SK-N-SH treated with all-trans-retinoic acid at 6 μM for 48 hours (cell line): ENCODE measurements at regions not wholly inside any gene's neighbourhood (a gene's known extent, or its start where the extent isn't known, plus 50 kb on each side); places are given as distances from the start of the nearest gene placed in this dataset.

Experiments used
- RARB ChIP-seq: fragments of 250-450 bp; sonication (Bioruptor Pico); IDR thresholded peaks from 2 replicates; pipeline ENCODE4 v1.8.0; 2021; ENCODE audit warnings: mild to moderate bottlenecking, moderate library complexity
- SNAI2 ChIP-seq: fragments of 250-450 bp; sonication (Bioruptor Pico); IDR thresholded peaks from 2 replicates; pipeline ENCODE4 v1.5.0; 2020; ENCODE audit warnings: mild to moderate bottlenecking, moderate library complexity
- ZC3H10 ChIP-seq: fragments of 250-450 bp; sonication (Bioruptor Pico); IDR thresholded peaks from 2 replicates; pipeline ENCODE4 v1.5.1; 2021; ENCODE audit warnings: mild to moderate bottlenecking, moderate library complexity
- ZFP30 ChIP-seq: fragments of 450-650 bp; formaldehyde crosslinking; IDR thresholded peaks from 2 replicates; pipeline ENCODE4 v1.5.0; 2022; ENCODE audit warnings: mild to moderate bottlenecking, moderate library complexity
- ZNF565 ChIP-seq: fragments of 450-650 bp; formaldehyde crosslinking; conservative IDR thresholded peaks from 2 replicates; pipeline ENCODE4 v1.5.0; 2020; ENCODE audit warnings: low read depth, mild to moderate bottlenecking, moderate library complexity
- ZNF8 ChIP-seq: fragments of 450-650 bp; formaldehyde crosslinking; IDR thresholded peaks from 2 replicates; pipeline ENCODE4 v1.5.0; 2020; ENCODE audit warnings: mild to moderate bottlenecking, moderate library complexity
- TF ChIP-seq, protein P1 (sequence below): fragments of 250-450 bp; sonication (Bioruptor Pico); IDR thresholded peaks from 2 replicates; pipeline ENCODE4 v1.8.0; 2021; ENCODE audit warnings: low read depth, mild to moderate bottlenecking, moderate library complexity, borderline replicate concordance
- TF ChIP-seq, protein P2 (sequence below): fragments of 250-450 bp; sonication (Bioruptor Pico); IDR thresholded peaks from 2 replicates; pipeline ENCODE4 v1.5.0; 2020; ENCODE audit warnings: mild to moderate bottlenecking, moderate library complexity
- TF ChIP-seq, protein P3 (sequence below): fragments of 250-450 bp; sonication (Bioruptor Pico); IDR thresholded peaks from 2 replicates; pipeline ENCODE4 v1.5.1; 2020; ENCODE audit warnings: low read depth, mild to moderate bottlenecking, moderate library complexity

DNA sequence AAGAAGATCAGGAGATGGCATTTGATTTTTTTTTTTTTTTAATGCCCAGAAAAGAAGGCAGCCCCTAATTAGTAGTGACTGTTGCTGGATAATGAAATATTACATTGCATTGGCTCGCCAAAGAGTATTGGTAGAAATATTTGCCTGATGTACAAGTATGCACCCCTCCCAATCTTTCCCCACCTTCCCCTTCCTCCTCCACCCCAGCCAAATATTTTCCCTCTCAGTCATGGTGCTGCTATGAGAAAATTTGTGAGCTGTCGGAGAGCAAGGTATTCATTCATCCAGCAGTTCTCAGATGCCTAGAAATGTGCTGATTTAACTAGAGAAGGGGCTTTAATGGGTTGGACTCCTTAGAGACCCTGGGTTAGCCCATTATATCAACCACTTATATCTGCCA, 50.5 kb upstream of the IKBKE start:
- TF ChIP-seq ZC3H10 (CRISPR knock-in tag): no peak
- TF ChIP-seq ZFP30 (CRISPR knock-in tag): no peak
- TF ChIP-seq, protein P1, sequence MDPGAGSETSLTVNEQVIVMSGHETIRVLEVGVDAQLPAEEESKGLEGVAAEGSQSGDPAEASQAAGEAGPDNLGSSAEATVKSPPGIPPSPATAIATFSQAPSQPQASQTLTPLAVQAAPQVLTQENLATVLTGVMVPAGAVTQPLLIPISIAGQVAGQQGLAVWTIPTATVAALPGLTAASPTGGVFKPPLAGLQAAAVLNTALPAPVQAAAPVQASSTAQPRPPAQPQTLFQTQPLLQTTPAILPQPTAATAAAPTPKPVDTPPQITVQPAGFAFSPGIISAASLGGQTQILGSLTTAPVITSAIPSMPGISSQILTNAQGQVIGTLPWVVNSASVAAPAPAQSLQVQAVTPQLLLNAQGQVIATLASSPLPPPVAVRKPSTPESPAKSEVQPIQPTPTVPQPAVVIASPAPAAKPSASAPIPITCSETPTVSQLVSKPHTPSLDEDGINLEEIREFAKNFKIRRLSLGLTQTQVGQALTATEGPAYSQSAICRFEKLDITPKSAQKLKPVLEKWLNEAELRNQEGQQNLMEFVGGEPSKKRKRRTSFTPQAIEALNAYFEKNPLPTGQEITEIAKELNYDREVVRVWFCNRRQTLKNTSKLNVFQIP: no peak
- no peak for TF ChIP-seq ZNF565
- TF ChIP-seq, protein P2, sequence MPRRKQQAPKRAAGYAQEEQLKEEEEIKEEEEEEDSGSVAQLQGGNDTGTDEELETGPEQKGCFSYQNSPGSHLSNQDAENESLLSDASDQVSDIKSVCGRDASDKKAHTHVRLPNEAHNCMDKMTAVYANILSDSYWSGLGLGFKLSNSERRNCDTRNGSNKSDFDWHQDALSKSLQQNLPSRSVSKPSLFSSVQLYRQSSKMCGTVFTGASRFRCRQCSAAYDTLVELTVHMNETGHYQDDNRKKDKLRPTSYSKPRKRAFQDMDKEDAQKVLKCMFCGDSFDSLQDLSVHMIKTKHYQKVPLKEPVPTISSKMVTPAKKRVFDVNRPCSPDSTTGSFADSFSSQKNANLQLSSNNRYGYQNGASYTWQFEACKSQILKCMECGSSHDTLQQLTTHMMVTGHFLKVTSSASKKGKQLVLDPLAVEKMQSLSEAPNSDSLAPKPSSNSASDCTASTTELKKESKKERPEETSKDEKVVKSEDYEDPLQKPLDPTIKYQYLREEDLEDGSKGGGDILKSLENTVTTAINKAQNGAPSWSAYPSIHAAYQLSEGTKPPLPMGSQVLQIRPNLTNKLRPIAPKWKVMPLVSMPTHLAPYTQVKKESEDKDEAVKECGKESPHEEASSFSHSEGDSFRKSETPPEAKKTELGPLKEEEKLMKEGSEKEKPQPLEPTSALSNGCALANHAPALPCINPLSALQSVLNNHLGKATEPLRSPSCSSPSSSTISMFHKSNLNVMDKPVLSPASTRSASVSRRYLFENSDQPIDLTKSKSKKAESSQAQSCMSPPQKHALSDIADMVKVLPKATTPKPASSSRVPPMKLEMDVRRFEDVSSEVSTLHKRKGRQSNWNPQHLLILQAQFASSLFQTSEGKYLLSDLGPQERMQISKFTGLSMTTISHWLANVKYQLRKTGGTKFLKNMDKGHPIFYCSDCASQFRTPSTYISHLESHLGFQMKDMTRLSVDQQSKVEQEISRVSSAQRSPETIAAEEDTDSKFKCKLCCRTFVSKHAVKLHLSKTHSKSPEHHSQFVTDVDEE (CRISPR knock-in tag): no peak
- no peak for TF ChIP-seq ZNF8 (CRISPR knock-in tag)
- TF ChIP-seq RARB (CRISPR knock-in tag): no peak
- TF ChIP-seq, protein P3, sequence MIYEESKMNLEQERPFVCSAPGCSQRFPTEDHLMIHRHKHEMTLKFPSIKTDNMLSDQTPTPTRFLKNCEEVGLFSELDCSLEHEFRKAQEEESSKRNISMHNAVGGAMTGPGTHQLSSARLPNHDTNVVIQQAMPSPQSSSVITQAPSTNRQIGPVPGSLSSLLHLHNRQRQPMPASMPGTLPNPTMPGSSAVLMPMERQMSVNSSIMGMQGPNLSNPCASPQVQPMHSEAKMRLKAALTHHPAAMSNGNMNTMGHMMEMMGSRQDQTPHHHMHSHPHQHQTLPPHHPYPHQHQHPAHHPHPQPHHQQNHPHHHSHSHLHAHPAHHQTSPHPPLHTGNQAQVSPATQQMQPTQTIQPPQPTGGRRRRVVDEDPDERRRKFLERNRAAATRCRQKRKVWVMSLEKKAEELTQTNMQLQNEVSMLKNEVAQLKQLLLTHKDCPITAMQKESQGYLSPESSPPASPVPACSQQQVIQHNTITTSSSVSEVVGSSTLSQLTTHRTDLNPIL (CRISPR knock-in tag): no peak
- no peak for TF ChIP-seq SNAI2 (CRISPR knock-in tag)
